Mucosa of descending colon (tissue), 3 donors: ENCODE measurements at regions not wholly inside any gene's neighbourhood (a gene's known extent, or its start where the extent isn't known, plus 50 kb on each side); places are given as distances from the start of the nearest gene placed in this dataset.
A peak's percentile ranks its signal among the peaks of the same experiment; 100 is the strongest.

Experiments
- ATAC-seq: fragments of 200-7000 bp; cut with Tn5 transposase; one replicate; pipeline ENCODE4 v1.9.1; 2020; ENCODE audit warnings: mild to moderate bottlenecking, moderate library complexity
- DNase-seq, 3 donors: peaks; one replicate each; pipeline ENCODE4 v3.0.0-alpha.2; 2020
- H3K36me3 ChIP-seq: fragments of 200-600 bp; one replicate; pipeline ENCODE4 v1.8.0; 2021; ENCODE audit warnings: low read depth, mild to moderate bottlenecking
- H3K4me1 ChIP-seq: fragments of 200-600 bp; one replicate; pipeline ENCODE4 v1.8.0; 2021; ENCODE audit warnings: low read depth, mild to moderate bottlenecking
- H3K4me3 ChIP-seq: fragments of 200-600 bp; one replicate; pipeline ENCODE4 v1.8.0; 2021; ENCODE audit warnings: mild to moderate bottlenecking
- H3K9me3 ChIP-seq: fragments of 200-600 bp; one replicate; pipeline ENCODE4 v1.8.0; 2021; ENCODE audit warnings: mild to moderate bottlenecking
- intact Hi-C, 2 donors: fragments of 100-400 bp; cut with DNase I in 1 of 2; cut with micrococcal nuclease in 1 of 2; formaldehyde crosslinking; loops; one replicate each; pipeline versions ENCODE4 v1.11.0 to v1.11.1; 2022; cut with DNase I, micrococcal nuclease
- TF ChIP-seq, protein P1 (sequence below): fragments of 200-600 bp; IDR thresholded peaks from one replicate; pipeline ENCODE4 v1.8.0; 2022; ENCODE audit warnings: antibody characterized with exemption, mild to moderate bottlenecking
- donor health status: DM: no; HTN: no; CAD: no; lungs with moderate emphysema.
- donor health status: DM: no; HTN: no; CAD: no.
- donor health status: DM: no; HTN: yes; CAD: no.

DNA sequence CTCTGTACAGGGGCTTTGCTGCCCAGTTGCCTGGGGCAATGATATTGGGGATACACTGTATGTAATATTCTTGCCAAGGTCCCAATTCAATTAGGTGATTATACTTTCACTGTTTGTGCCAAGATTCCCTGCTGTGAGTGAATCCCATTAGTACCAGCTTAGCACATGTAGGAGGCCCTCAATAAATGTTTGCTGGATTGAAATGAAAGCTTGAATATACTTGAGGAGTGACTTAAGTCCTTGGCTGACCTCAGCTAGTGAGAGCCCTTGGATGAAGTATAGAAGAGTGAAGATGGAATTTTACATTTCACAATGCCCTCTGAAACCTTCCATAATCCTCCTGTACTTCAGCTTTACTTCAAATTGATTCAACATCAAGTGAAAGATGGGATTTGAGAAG is 102.9 kb downstream of the GATA6 start:
- TF ChIP-seq, protein P1, sequence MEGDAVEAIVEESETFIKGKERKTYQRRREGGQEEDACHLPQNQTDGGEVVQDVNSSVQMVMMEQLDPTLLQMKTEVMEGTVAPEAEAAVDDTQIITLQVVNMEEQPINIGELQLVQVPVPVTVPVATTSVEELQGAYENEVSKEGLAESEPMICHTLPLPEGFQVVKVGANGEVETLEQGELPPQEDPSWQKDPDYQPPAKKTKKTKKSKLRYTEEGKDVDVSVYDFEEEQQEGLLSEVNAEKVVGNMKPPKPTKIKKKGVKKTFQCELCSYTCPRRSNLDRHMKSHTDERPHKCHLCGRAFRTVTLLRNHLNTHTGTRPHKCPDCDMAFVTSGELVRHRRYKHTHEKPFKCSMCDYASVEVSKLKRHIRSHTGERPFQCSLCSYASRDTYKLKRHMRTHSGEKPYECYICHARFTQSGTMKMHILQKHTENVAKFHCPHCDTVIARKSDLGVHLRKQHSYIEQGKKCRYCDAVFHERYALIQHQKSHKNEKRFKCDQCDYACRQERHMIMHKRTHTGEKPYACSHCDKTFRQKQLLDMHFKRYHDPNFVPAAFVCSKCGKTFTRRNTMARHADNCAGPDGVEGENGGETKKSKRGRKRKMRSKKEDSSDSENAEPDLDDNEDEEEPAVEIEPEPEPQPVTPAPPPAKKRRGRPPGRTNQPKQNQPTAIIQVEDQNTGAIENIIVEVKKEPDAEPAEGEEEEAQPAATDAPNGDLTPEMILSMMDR: no peak
- DNase-seq (no peak), ATAC-seq (no peak)
- H3K4me3 ChIP-seq: no peak overlapping the region
- intact Hi-C loops: no loop called here
- no peaks in the 10 kb centered on the region for H3K9me3 ChIP-seq
- H3K36me3 ChIP-seq: no peaks in the 10 kb centered on the region
- peaks cover 5% of the 10 kb centered on the region for H3K4me1 ChIP-seq

DNA sequence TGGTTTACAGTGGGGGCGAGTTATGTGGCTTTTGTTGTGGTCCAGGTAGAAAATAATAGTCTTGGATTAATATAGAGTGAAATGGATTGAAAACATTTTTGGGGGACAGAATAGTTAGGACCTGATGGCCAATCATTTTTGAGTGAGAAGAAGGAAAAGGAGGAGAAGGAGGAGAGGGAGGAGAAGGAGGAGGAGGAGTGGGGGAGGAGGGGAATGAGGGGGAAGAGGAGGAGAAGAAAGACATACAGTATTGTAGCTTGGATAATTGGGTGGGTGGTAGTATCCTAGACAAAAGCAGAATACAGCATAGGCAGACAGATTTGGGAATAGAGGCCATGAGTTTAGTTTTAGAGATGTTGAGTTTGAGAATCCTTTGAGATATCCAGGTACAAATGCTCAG is 101.6 kb downstream of the GATA6 start:
- no peak for ATAC-seq
- TF ChIP-seq, protein P1: no peak
- intact Hi-C loops: no loop called here
- Histone ChIP-seq H3K4me1 (peaks cover 5% of the 10 kb centered on the region), H3K9me3 (no peaks in the 10 kb centered on the region), H3K4me3 (no peak overlapping the region), H3K36me3 (no peaks in the 10 kb centered on the region)
- no peak for DNase-seq

DNA sequence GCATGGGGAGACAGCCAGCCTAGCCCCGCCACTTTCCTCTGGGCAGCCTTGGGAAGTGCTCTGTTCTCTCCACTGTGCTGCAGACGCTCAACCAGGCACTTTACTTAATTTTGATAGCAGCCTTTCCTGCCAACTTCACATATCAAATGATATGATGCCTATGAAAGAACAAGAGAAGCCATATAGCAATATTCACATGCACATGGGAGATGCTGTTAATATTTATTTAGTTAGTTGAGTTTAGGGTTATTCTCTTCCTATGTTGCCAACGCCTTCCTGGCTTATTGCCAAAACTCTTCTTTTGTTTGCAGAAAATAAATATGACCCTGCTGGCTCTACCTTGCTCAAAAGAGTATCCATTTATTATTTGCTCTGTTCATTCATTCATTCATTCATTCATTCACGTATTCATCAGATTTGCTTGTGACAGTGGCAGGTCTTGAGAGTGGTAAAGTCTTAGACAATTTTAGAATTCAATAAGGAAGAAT is 99.3 kb downstream of the GATA6 start:
- DNase-seq (peak in 1 of 3 donors; percentile 50), ATAC-seq (peak; percentile 64)
- no peaks in the 10 kb centered on the region for H3K36me3 ChIP-seq
- TF ChIP-seq, protein P1: no peak
- intact Hi-C loops: no loop called here
- no peak overlapping the region for H3K4me3 ChIP-seq
- no peaks in the 10 kb centered on the region for H3K9me3 ChIP-seq
- H3K4me1 ChIP-seq: peaks cover 5% of the 10 kb centered on the region

DNA sequence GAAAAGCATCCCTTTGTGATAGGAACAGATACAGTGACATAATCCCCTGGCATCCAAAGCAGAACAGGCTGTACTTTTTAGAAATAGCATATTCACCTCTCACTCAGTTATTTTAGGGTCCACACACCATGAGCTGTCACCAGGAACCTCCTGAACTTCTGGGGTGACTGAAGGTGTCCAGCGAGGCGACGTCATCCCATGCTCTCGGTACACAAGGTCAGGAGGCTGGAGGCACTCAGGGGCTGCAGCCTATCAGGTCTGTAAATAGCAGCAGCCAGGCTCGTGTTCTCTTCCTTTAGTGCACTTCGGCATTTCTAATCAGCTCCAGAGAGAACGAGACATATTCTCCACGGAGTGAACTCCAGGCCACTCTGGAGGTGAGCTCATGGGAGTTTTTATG is 98.3 kb downstream of the GATA6 start:
- TF ChIP-seq, protein P1: no peak
- intact Hi-C loops: no loop called here
- no peak for DNase-seq
- ATAC-seq: no peak
- H3K4me1 ChIP-seq: peaks cover 5% of the 10 kb centered on the region
- no peaks in the 10 kb centered on the region for H3K36me3 ChIP-seq
- H3K4me3 ChIP-seq: no peak overlapping the region
- no peaks in the 10 kb centered on the region for H3K9me3 ChIP-seq

DNA sequence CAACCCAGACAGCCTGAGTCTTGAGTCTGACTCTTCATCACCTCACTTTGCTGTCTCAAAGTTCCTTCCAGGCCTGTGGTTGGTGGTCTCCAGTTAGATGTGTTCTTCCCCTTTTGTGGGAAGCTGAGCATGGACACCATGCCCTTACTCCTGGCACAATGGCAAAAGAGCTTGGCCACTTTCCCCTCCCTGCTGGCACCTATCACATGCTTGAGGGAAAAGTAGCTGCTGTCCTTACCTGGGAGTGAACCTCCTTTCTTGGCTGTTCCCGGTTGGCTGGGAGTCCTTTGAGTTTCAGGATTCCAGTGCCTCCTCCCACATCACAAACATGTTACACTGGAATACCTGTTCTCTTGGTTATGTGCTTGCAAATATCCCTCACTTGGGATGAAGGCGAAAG is 97.8 kb downstream of the GATA6 start:
- Histone ChIP-seq H3K36me3 (no peaks in the 10 kb centered on the region), H3K4me1 (peaks cover 5% of the 10 kb centered on the region), H3K4me3 (no peak overlapping the region), H3K9me3 (no peaks in the 10 kb centered on the region)
- DNase-seq (no peak), ATAC-seq (no peak)
- intact Hi-C loops: no loop called here
- TF ChIP-seq, protein P1: no peak

DNA sequence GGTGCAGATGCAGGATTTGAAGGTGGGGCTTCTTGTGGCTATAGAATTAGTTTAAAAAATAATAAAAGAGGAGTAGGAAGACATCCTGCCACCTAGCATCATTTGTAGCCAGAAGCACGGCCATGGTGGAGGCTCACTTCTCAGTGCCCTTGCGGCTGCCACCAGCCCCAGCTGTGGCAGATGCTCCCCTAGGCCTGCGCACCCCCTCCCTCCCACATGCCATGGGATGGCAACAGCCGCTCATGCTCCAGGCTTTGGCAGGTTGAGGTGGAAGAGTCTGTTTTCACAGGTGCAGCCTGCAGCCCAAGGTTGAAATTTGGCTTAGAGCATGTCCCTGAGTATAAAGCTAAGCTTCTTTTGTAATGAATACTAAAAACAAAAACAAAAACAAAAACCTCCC is 96.4 kb downstream of the GATA6 start:
- intact Hi-C loops: no loop called here
- no peak overlapping the region for H3K4me3 ChIP-seq
- H3K4me1 ChIP-seq: peaks cover 5% of the 10 kb centered on the region
- H3K36me3 ChIP-seq: no peaks in the 10 kb centered on the region
- no peak for ATAC-seq
- DNase-seq: no peak
- TF ChIP-seq, protein P1: no peak
- no peaks in the 10 kb centered on the region for H3K9me3 ChIP-seq
